H1 (cell line): ENCODE measurements at regions not wholly inside any gene's neighbourhood (a gene's known extent, or its start where the extent isn't known, plus 50 kb on each side); places are given as distances from the start of the nearest gene placed in this dataset.
A peak's percentile ranks its signal among the peaks of the same experiment; 100 is the strongest.

Experiments used
- CTCF ChIA-PET: fragments of 300-600 bp; sonication (Branson Sonifier 250); formaldehyde crosslinking; loops from one replicate; lab custom pipeline; 2021; ENCODE audit not compliant: partially characterized antibody; lab: Charles Lee
- POLR2A ChIA-PET: fragments of 300-600 bp; sonication (Branson Sonifier 250); formaldehyde crosslinking; loops from one replicate; lab custom pipeline; 2021; ENCODE audit warnings: inconsistent platforms; ENCODE audit not compliant: partially characterized antibody; lab: Charles Lee
- DNase-seq, 2 experiments: peaks; one replicate each; pipeline versions ENCODE4 v3.0.0 to v3.0.0-alpha.2; 2010 to 2022; ENCODE audit warnings: low spot score in 2 of 2, low read depth in 1 of 2, mixed read lengths in 1 of 2
- FAIRE-seq: peaks from 2 replicates; lab custom pipeline; 2011; peaks lifted over from hg19 to GRCh38; lab: Jason Lieb, UNC
- H2AFZ ChIP-seq: 2 replicates; pipeline ENCODE4 v1.8.1; 2012; ENCODE audit warnings: low read length, inconsistent platforms
- H2AK5ac ChIP-seq: 2 replicates; pipeline ENCODE4 v1.6.1; 2013; ENCODE audit warnings: low read depth, low read length
- H2BK120ac ChIP-seq: replicated peaks from 2 replicates; pipeline ENCODE3; 2013; ENCODE audit warnings: low read depth, low read length, inconsistent platforms
- H2BK12ac ChIP-seq: 2 replicates; pipeline ENCODE4 v1.6.1; 2013; ENCODE audit warnings: low read depth, low read length
- H2BK15ac ChIP-seq: 2 replicates; pipeline ENCODE4 v1.6.1; 2013; ENCODE audit warnings: low read length
- H2BK20ac ChIP-seq: 2 replicates; pipeline ENCODE4 v1.6.1; 2013; ENCODE audit warnings: low read length
- H2BK5ac ChIP-seq: 2 replicates; pipeline ENCODE4 v1.6.1; 2013; ENCODE audit warnings: low read depth, low read length
- H3K14ac ChIP-seq: 2 replicates; pipeline ENCODE4 v1.6.1; 2013; ENCODE audit warnings: inconsistent platforms; ENCODE audit not compliant: insufficient read length
- H3K18ac ChIP-seq: 2 replicates; pipeline ENCODE4 v1.6.1; 2013; ENCODE audit warnings: low read length; ENCODE audit errors: extremely low read depth
- H3K23ac ChIP-seq: 2 replicates; pipeline ENCODE4 v1.6.1; 2013; ENCODE audit warnings: inconsistent platforms; ENCODE audit not compliant: insufficient read length
- H3K23me2 ChIP-seq: 2 replicates; pipeline ENCODE4 v1.6.1; 2013; ENCODE audit warnings: low read depth, low read length
- H3K27ac ChIP-seq: 2 replicates; pipeline ENCODE4 v1.6.1; 2011; ENCODE audit warnings: low read depth, low read length, inconsistent platforms
- H3K27me3 ChIP-seq, 4 experiments: replicated peaks in 1 of 4; 1 replicate in 1 of 4; 2 replicates in 3 of 4; pipeline versions ENCODE4 v1.6.1 to v1.8.1; 2011 to 2013; ENCODE audit warnings: low read length in 3 of 4, mild to moderate bottlenecking in 3 of 4, inconsistent platforms in 2 of 4, mixed read lengths in 2 of 4, moderate library complexity in 1 of 4; ENCODE audit not compliant: control insufficient read depth in 3 of 4, insufficient read depth in 3 of 4; ENCODE audit errors: extremely low read depth in 1 of 4
- H3K36me3 ChIP-seq, 4 experiments: 2 replicates each; pipeline versions ENCODE4 v1.6.1 to v1.8.1; 2011 to 2013; ENCODE audit warnings: mild to moderate bottlenecking in 4 of 4, low read length in 3 of 4, moderate library complexity in 2 of 4, control low read depth in 1 of 4, inconsistent platforms in 1 of 4; ENCODE audit not compliant: insufficient read depth in 4 of 4, control insufficient read depth in 2 of 4
- H3K4ac ChIP-seq: replicated peaks from 2 replicates; pipeline ENCODE3; 2013; ENCODE audit warnings: low read length, low read depth, mixed read lengths, inconsistent platforms; ENCODE audit not compliant: insufficient read length
- H3K4me1 ChIP-seq, 4 experiments: replicated peaks in 1 of 4; 1 replicate in 1 of 4; 2 replicates in 3 of 4; pipeline versions ENCODE4 v1.6.1 to v1.8.1; 2011 to 2013; ENCODE audit warnings: low read length in 3 of 4, inconsistent platforms in 2 of 4, mixed read lengths in 1 of 4; ENCODE audit not compliant: insufficient read depth in 4 of 4, control insufficient read depth in 3 of 4
- H3K4me2 ChIP-seq, 2 experiments: 2 replicates each; pipeline versions ENCODE4 v1.6.1 to v1.8.1; 2011 to 2013; ENCODE audit warnings: low read depth in 2 of 2, low read length in 2 of 2, control low read depth in 1 of 2, inconsistent platforms in 1 of 2, mild to moderate bottlenecking in 1 of 2; ENCODE audit not compliant: insufficient read depth in 1 of 2
- H3K4me3 ChIP-seq, 4 experiments: fragments of 200-600, 300-600 bp in 1 of 4; sonication (generic), shearing (Covaris generic), sonication (Bioruptor Twin) in 1 of 4; 2 replicates each; pipeline versions ENCODE4 v1.5.1 to v1.8.1; 2011 to 2016; ENCODE audit warnings: low read length in 4 of 4, low read depth in 3 of 4, control low read depth in 2 of 4, inconsistent platforms in 2 of 4, mild to moderate bottlenecking in 2 of 4, mixed read lengths in 1 of 4, moderate library complexity in 1 of 4; ENCODE audit not compliant: insufficient read depth in 2 of 4; ENCODE audit errors: extremely low read depth in 1 of 4
- H3K56ac ChIP-seq: replicated peaks from 2 replicates; pipeline ENCODE3; 2013; ENCODE audit warnings: low read depth, mild to moderate bottlenecking, mixed read lengths, low read length, inconsistent platforms; ENCODE audit not compliant: insufficient read length
- H3K79me1 ChIP-seq: 2 replicates; pipeline ENCODE4 v1.6.1; 2013; ENCODE audit warnings: low read depth, low read length, control low read depth
- H3K79me2 ChIP-seq, 2 experiments: 2 replicates each; pipeline versions ENCODE4 v1.6.1 to v1.8.1; 2012 to 2013; ENCODE audit warnings: low read length in 2 of 2, mild to moderate bottlenecking in 2 of 2, inconsistent platforms in 1 of 2; ENCODE audit not compliant: insufficient read depth in 2 of 2, control insufficient read depth in 1 of 2
- H3K9ac ChIP-seq, 4 experiments: replicated peaks in 1 of 4; 1 replicate in 1 of 4; 2 replicates in 3 of 4; pipeline versions ENCODE4 v1.6.1 to v1.8.1; 2011 to 2013; ENCODE audit warnings: low read depth in 3 of 4, low read length in 3 of 4, control low read depth in 2 of 4, mild to moderate bottlenecking in 2 of 4, moderate library complexity in 2 of 4, inconsistent platforms in 1 of 4; ENCODE audit errors: extremely low read depth in 1 of 4
- H3K9me3 ChIP-seq, 2 experiments: 2 replicates each; pipeline versions ENCODE4 v1.6.1 to v1.8.1; 2012 to 2013; ENCODE audit warnings: mild to moderate bottlenecking in 2 of 2, moderate library complexity in 2 of 2, control low read depth in 1 of 2, inconsistent platforms in 1 of 2, low read depth in 1 of 2, low read length in 1 of 2, mixed read lengths in 1 of 2; ENCODE audit not compliant: insufficient read depth in 2 of 2
- H4K20me1 ChIP-seq, 2 experiments: replicated peaks in 1 of 2; 2 replicates each; pipeline versions ENCODE3 to v1.8.1; 2011 to 2013; ENCODE audit warnings: inconsistent platforms in 2 of 2, low read length in 2 of 2, mild to moderate bottlenecking in 1 of 2; ENCODE audit not compliant: insufficient read depth in 2 of 2, control insufficient read depth in 1 of 2
- H4K5ac ChIP-seq: 2 replicates; pipeline ENCODE4 v1.6.1; 2013; ENCODE audit warnings: low read length, low read depth, mixed read lengths, inconsistent platforms; ENCODE audit not compliant: insufficient read length
- H4K8ac ChIP-seq: 2 replicates; pipeline ENCODE4 v1.8.0; 2013; ENCODE audit warnings: mild to moderate bottlenecking, moderate library complexity, low read length, inconsistent platforms; ENCODE audit not compliant: insufficient read depth; ENCODE audit errors: extremely low read depth
- H4K91ac ChIP-seq: replicated peaks from 2 replicates; pipeline ENCODE3; 2013; ENCODE audit warnings: low read length, mixed read lengths, inconsistent platforms; ENCODE audit not compliant: insufficient read length
- TCF12 ChIP-seq: IDR thresholded peaks from 2 replicates; pipeline ENCODE4 v1.6.1; 2011; ENCODE audit warnings: low read depth, mild to moderate bottlenecking, low read length
- WGBS, 2 experiments: shearing (Covaris generic) in 1 of 2; methylation state at CpG; one replicate each; pipeline versions ENCODE4 v1.1.6 to v1.1.7; 2013 to 2015; ENCODE audit warnings: low lambda C conversion rate in 2 of 2, mixed read lengths in 2 of 2, inconsistent platforms in 1 of 2, low coverage in 1 of 2, missing lambda C conversion rate in 1 of 2; ENCODE audit not compliant: insufficient replicate concordance in 2 of 2, insufficient coverage in 1 of 2, insufficient read length in 1 of 2; ENCODE audit errors: extremely low coverage in 1 of 2, missing lambda C conversion rate in 1 of 2; 5-methylcytosine and 5-hydroxymethylcytosine counted together
- TF ChIP-seq, protein P1 (sequence below): IDR thresholded peaks from 2 replicates; pipeline ENCODE4 v1.6.1; 2012; ENCODE audit warnings: inconsistent platforms

DNA sequence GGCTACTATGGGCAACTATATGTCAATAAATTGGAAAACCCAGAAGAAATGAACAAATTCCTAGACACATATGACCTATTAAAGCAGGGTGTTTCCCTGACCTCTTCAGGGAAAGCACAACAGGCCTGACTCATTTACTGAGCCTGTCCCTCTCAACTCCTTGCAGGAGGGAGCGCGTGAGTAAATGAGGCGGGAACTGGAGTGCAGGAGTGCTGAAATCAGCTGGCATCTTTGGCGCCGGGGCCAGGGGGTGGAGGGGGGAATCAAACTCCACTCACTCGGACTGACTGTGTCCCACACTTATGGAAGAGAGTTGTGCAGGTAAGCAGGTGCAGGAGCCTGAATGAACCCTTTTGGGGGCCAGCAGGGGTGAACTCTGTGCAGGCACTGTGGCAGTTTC, 671.2 kb upstream of the PTCHD4 start:
- no peak overlapping the region for H4K8ac ChIP-seq
- WGBS, 2 experiments, result 79% methylated on average over 5 of the region's 6 CpGs; no CpG with 5 or more reads in 1 of the 2 experiments
- H3K23me2 ChIP-seq, result no peaks in the 10 kb centered on the region
- H3K79me2 ChIP-seq, result no peaks in the 10 kb centered on the region
- H2BK15ac ChIP-seq, result no peak overlapping the region
- TF ChIP-seq TCF12, result no peak
- TF ChIP-seq, protein P1, sequence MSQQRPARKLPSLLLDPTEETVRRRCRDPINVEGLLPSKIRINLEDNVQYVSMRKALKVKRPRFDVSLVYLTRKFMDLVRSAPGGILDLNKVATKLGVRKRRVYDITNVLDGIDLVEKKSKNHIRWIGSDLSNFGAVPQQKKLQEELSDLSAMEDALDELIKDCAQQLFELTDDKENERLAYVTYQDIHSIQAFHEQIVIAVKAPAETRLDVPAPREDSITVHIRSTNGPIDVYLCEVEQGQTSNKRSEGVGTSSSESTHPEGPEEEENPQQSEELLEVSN, result peak; percentile 59; the same call in 1 of the 2 replicates
- H3K9ac ChIP-seq, result no peak overlapping the region
- H4K91ac ChIP-seq, result no peak overlapping the region
- H3K14ac ChIP-seq, result no peak overlapping the region
- no peak overlapping the region for H3K18ac ChIP-seq
- 0 out of 2 replicates have a peak overlapping the region, but pooled peaks have one; percentile 29 for H2AFZ ChIP-seq
- 0 out of 7 replicates have a peak, but pooled peaks cover 0 to 2% (median 0%) of the 10 kb centered on the region in 4 experiments for H3K4me1 ChIP-seq
- DNase-seq, result no peak
- H4K5ac ChIP-seq, result no peak overlapping the region
- no peak overlapping the region for H3K4me2 ChIP-seq
- H2BK12ac ChIP-seq, result no peak overlapping the region
- ChIA-PET CTCF (interaction anchor here (1.1 kb wide), 2 partner anchors 11 to 136 kb away, joined by 3 read pairs; no protein-coding TSS in a partner anchor), POLR2A (no interaction called here)
- H2BK120ac ChIP-seq, result no peak overlapping the region
- H4K20me1 ChIP-seq, result no peaks in the 10 kb centered on the region
- no peaks in the 10 kb centered on the region for H3K27me3 ChIP-seq
- no peaks in the 10 kb centered on the region for H3K79me1 ChIP-seq
- H2BK5ac ChIP-seq, result no peak overlapping the region
- H3K9me3 ChIP-seq, result no peaks in the 10 kb centered on the region
- H3K56ac ChIP-seq, result no peak overlapping the region
- FAIRE-seq, result no peak
- H2AK5ac ChIP-seq, result no peak overlapping the region
- no peaks in the 10 kb centered on the region for H3K36me3 ChIP-seq
- no peak overlapping the region for H3K4me3 ChIP-seq
- no peak overlapping the region for H3K23ac ChIP-seq
- H2BK20ac ChIP-seq, result no peak overlapping the region
- H3K4ac ChIP-seq, result no peak overlapping the region
- H3K27ac ChIP-seq, result no peak overlapping the region
